ENCODE measurements at regions not wholly inside any gene's neighbourhood (a gene's known extent, or its start where the extent isn't known, plus 50 kb on each side); places are given as distances from the start of the nearest gene placed in this dataset.
A peak's percentile ranks its signal among the peaks of the same experiment; 100 is the strongest.
"Not testable (repeated sequence)": the region's sequence is repeated elsewhere in the genome, so short reads cannot be mapped to it uniquely, and the experiment has no call there.

- Mint-ChIP-seq H3K4me1 (peaks cover 18% of the 10 kb centered on the region), H3K4me3 (no peak overlapping the region), H3K36me3 (ENCODE audit: low read depth) (no peaks in the 10 kb centered on the region), H3K9me3 (no peaks in the 10 kb centered on the region), H3K27me3 (no peaks in the 10 kb centered on the region), H3K27ac (no peak overlapping the region)
- CTCF ChIA-PET: no interaction called here
- POLR2A ChIA-PET: no interaction called here
- no peak for DNase-seq
Measured at GRCh38 chr6:43929511-43929910, 159.5 kb downstream of the VEGFA start.

GRCh38 chr6:43927532-43928210 lies 157.7 kb downstream of the VEGFA start:
- POLR2A ChIA-PET: interaction anchor here (0.9 kb wide), 1 partner anchor 25 kb away, joined by 3 read pairs; no protein-coding TSS in a partner anchor
- no peak for DNase-seq
- H3K9me3 Mint-ChIP-seq: no peaks in the 10 kb centered on the region
- H3K27ac Mint-ChIP-seq: no peak overlapping the region
- H3K27me3 Mint-ChIP-seq: no peaks in the 10 kb centered on the region
- CTCF ChIA-PET: no interaction called here
- H3K4me1 Mint-ChIP-seq: peaks cover 32% of the 10 kb centered on the region
- H3K36me3 Mint-ChIP-seq (ENCODE audit: low read depth): no peaks in the 10 kb centered on the region
- H3K4me3 Mint-ChIP-seq: no peak overlapping the region

GRCh38 chr6:43926634-43927531 lies 156.9 kb downstream of the VEGFA start:
- Mint-ChIP-seq H3K4me1 (peaks cover 32% of the 10 kb centered on the region), H3K36me3 (ENCODE audit: low read depth) (no peaks in the 10 kb centered on the region), H3K27ac (no peak overlapping the region), H3K4me3 (no peak overlapping the region), H3K9me3 (no peaks in the 10 kb centered on the region), H3K27me3 (no peaks in the 10 kb centered on the region)
- CTCF ChIA-PET: no interaction called here
- no peak for DNase-seq
- POLR2A ChIA-PET: interaction anchor here (0.9 kb wide), 1 partner anchor 24 kb away, joined by 3 read pairs; no protein-coding TSS in a partner anchor

GRCh38 chr6:43925636-43926139 lies 155.7 kb downstream of the VEGFA start:
- DNase-seq; H3K27me3 Mint-ChIP-seq; H3K4me3 Mint-ChIP-seq; H3K27ac Mint-ChIP-seq; H3K9me3 Mint-ChIP-seq; CTCF ChIA-PET; H3K36me3 Mint-ChIP-seq (ENCODE audit: low read depth): not testable (repeated sequence)
- POLR2A ChIA-PET: interaction anchor here (1.2 kb wide), 1 partner anchor 289 kb away, joined by 3 read pairs; no protein-coding TSS in a partner anchor
- H3K4me1 Mint-ChIP-seq: peaks cover 32% of the 10 kb centered on the region

GRCh38 chr6:43924222-43924702 lies 154.3 kb downstream of the VEGFA start:
- CTCF ChIA-PET: interaction anchor here (1.0 to 1.3 kb wide), 3 partner anchors 9 to 154 kb away, joined by 3 to 8 read pairs (median 4); partner anchors contain the start of gene VEGFA
- H3K27ac Mint-ChIP-seq: no peak overlapping the region
- H3K9me3 Mint-ChIP-seq: no peaks in the 10 kb centered on the region
- H3K4me3 Mint-ChIP-seq: no peak overlapping the region
- POLR2A ChIA-PET: interaction anchor here (1.1 to 1.2 kb wide), 2 partner anchors 10 to 13 kb away, joined by 3 read pairs; no protein-coding TSS in a partner anchor
- H3K27me3 Mint-ChIP-seq: peaks cover 6% of the 10 kb centered on the region
- DNase-seq: peak; percentile 73
- no peaks in the 10 kb centered on the region for H3K36me3 Mint-ChIP-seq (ENCODE audit: low read depth)
- peaks cover 32% of the 10 kb centered on the region for H3K4me1 Mint-ChIP-seq

GRCh38 chr6:43923376-43924221 lies 153.6 kb downstream of the VEGFA start:
- no peaks in the 10 kb centered on the region for H3K36me3 Mint-ChIP-seq (ENCODE audit: low read depth)
- H3K27me3 Mint-ChIP-seq: peaks cover 6% of the 10 kb centered on the region

DNA sequence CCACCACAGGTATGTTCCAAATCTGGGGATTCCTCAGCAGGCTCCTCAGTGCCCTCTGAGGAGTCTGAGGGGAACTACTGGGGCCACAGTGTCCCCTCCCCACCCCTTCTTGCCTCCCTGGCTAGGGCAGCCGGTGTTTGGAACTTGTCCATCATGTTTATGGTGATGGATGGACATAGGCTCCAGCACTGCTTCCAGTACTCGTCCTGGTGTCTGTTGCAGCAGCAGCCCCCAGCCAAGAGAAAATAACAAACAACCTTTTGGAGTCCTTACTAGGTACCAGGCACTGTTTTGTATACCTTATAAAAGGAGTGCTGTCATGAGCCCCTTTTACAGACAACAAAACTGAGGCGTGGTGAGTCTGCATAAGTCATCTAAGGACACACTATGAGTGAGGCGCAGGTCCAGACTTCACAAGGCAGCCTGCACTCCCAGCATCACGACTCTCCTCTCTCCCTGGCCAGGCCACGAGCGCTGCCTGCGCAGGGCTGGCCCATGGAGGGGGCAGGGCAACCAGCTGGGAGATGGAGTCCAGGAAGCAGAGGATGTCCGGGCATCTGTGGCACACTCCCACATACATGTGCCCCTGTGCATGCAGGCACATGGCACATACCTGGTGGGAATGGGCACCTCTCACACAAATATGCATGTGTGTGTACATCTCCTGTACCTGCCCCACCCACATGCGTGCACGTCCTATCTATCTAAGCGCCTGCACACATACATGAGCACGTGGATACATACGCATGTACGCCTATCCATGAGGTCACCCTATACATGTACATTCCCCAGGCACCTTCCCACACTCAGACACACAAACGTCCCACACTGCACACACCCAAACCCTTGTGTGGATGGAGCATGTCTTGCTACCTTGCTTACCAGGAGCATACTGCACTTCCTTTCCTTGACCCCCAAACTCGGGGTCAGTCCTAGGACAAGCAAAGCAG lies 152.7 kb downstream of the VEGFA start:
- H3K4me3 Mint-ChIP-seq: no peak overlapping the region

More at GRCh38 chr6:43923376-43924221, 153.6 kb downstream of the VEGFA start:
- Mint-ChIP-seq H3K9me3 (no peaks in the 10 kb centered on the region), H3K4me3 (no peak overlapping the region), H3K27ac (no peak overlapping the region), H3K4me1 (peaks cover 32% of the 10 kb centered on the region)
- ChIA-PET CTCF (interaction anchor here (1.1 to 1.3 kb wide), 2 partner anchors 151 to 154 kb away, joined by 3 to 4 read pairs; partner anchors contain the start of gene VEGFA), POLR2A (interaction anchor here (1.1 to 1.2 kb wide), 2 partner anchors 10 to 14 kb away, joined by 3 read pairs; no protein-coding TSS in a partner anchor)
- DNase-seq: no peak

GRCh38 chr6:43921548-43922425 lies 151.8 kb downstream of the VEGFA start:
- Mint-ChIP-seq H3K27me3 (peaks cover 6% of the 10 kb centered on the region), H3K9me3 (no peaks in the 10 kb centered on the region), H3K4me3 (no peak overlapping the region), H3K4me1 (peaks cover 20% of the 10 kb centered on the region), H3K36me3 (ENCODE audit: low read depth) (no peaks in the 10 kb centered on the region), H3K27ac (no peak overlapping the region)
- POLR2A ChIA-PET: no interaction called here
- no peak for DNase-seq
- CTCF ChIA-PET: no interaction called here

More for the DNA sequence above, 152.7 kb downstream of the VEGFA start:
- Mint-ChIP-seq H3K9me3 (no peaks in the 10 kb centered on the region), H3K27me3 (peaks cover 6% of the 10 kb centered on the region), H3K27ac (no peak overlapping the region), H3K4me1 (peaks cover 24% of the 10 kb centered on the region), H3K36me3 (ENCODE audit: low read depth) (no peaks in the 10 kb centered on the region)
- DNase-seq: no peak
- ChIA-PET POLR2A (no interaction called here), CTCF (no interaction called here)

- ChIA-PET CTCF (no interaction called here), POLR2A (no interaction called here)
- no peak for DNase-seq
- Mint-ChIP-seq H3K9me3 (no peaks in the 10 kb centered on the region), H3K36me3 (ENCODE audit: low read depth) (no peaks in the 10 kb centered on the region), H3K27me3 (peaks cover 6% of the 10 kb centered on the region), H3K27ac (no peak overlapping the region), H3K4me1 (peaks cover 20% of the 10 kb centered on the region), H3K4me3 (no peak overlapping the region)
Measured at GRCh38 chr6:43921039-43921438, 151.0 kb downstream of the VEGFA start.

DNA sequence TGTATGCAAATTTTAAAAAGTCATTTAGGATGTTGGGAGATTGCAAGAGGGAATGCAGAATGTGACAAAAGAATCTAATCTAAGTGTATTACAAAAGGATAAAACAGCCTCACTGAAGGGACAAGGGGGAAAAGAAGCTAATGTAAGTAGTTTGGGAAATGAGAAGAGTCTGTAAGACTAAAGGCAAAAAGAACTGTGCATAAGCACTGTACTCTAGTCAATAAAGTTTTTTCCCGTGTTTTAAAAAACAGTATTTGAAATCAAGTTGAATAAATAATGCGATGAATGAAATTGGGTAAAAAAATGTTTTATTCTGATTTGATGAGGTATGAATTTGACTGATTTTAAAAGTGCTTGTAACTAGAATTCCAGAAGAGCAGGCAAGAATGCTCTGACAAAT lies 149.8 kb downstream of the VEGFA start:
- H3K4me1 Mint-ChIP-seq: peaks cover 16% of the 10 kb centered on the region

DNA sequence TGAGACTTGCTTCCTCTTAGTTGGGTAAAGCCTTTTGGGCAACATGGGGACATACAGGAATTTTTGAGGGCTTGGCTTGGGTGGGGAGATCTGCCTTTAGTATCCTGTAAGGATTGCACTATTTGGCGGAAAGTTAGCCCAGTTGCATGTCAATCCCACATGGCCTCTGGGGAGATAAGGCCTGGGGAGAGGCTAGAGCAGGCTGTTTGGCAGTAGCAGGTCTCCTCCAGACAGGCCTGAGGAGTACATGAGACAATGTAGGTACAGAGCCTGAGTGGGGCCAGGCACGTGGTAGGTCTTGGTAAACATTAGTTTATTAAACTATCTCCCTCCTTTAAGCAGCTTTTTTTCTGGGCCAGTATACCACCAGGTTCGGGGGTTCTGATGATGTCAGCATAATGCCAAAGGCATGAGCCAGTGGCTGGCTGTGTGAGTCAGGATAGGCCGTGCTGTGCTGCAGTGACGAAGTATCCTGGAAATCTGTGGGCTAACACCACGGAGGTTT lies 147.9 kb downstream of the VEGFA start:
- H3K4me3 Mint-ChIP-seq: no peak overlapping the region
- no peaks in the 10 kb centered on the region for H3K36me3 Mint-ChIP-seq (ENCODE audit: low read depth)
- CTCF ChIA-PET: no interaction called here
- DNase-seq: no peak
- POLR2A ChIA-PET: no interaction called here
- H3K9me3 Mint-ChIP-seq: no peaks in the 10 kb centered on the region
- H3K27ac Mint-ChIP-seq: no peak overlapping the region
- peaks cover 10% of the 10 kb centered on the region for H3K27me3 Mint-ChIP-seq
- H3K4me1 Mint-ChIP-seq: peaks cover under 1% of the 10 kb centered on the region

More for the DNA sequence above, 149.8 kb downstream of the VEGFA start:
- H3K27me3 Mint-ChIP-seq: peaks cover 10% of the 10 kb centered on the region
- ChIA-PET POLR2A (no interaction called here), CTCF (no interaction called here)
- H3K4me3 Mint-ChIP-seq: no peak overlapping the region
- no peak for DNase-seq
- H3K9me3 Mint-ChIP-seq: no peaks in the 10 kb centered on the region
- no peaks in the 10 kb centered on the region for H3K36me3 Mint-ChIP-seq (ENCODE audit: low read depth)
- H3K27ac Mint-ChIP-seq: no peak overlapping the region

Measured in activated CD4-positive, alpha-beta memory T cell treated with anti-CD3 and anti-CD28 coated beads, Interleukin-2, amount 10 ng/mL, durations not matched to agents 7 days and 5 days (primary cell).